SK-N-MC (cell line): ENCODE measurements at regions not wholly inside any gene's neighbourhood (a gene's known extent, or its start where the extent isn't known, plus 50 kb on each side); places are given as distances from the start of the nearest gene placed in this dataset.

Experiments used
- EZH2 ChIP-seq: fragments of 200-600 bp; sonication (generic); IDR thresholded peaks from one replicate; pipeline ENCODE4 v1.6.1; 2017; ENCODE audit warnings: antibody characterized with exemption
- FOXP2 ChIP-seq: optimal IDR thresholded peaks from 2 replicates; pipeline ENCODE3; 2011; ENCODE audit warnings: mild to moderate bottlenecking, moderate library complexity; ENCODE audit not compliant: insufficient read depth; ENCODE audit errors: extremely low read length, control extremely low read depth
- POLR2AphosphoS5 ChIP-seq: IDR thresholded peaks from 2 replicates; pipeline ENCODE4 v1.6.1; 2012; ENCODE audit warnings: mild to moderate bottlenecking, low read depth, low read length, borderline replicate concordance

- no peak for TF ChIP-seq POLR2AphosphoS5
- no peak for TF ChIP-seq EZH2
- TF ChIP-seq FOXP2, result no peak
These were observed 207.4 kb upstream of the CDH13 start for GRCh38 chr16:82419332-82419731.
